ENCODE measurements at regions not wholly inside any gene's neighbourhood (a gene's known extent, or its start where the extent isn't known, plus 50 kb on each side); places are given as distances from the start of the nearest gene placed in this dataset.
"Not testable (repeated sequence)": the region's sequence is repeated elsewhere in the genome, so short reads cannot be mapped to it uniquely, and the experiment has no call there.

- BruUV-seq (replicated peaks): no TSS peak
Observed at GRCh38 chrX:139388254-139388653, 142.3 kb upstream of the F9 start.

GRCh38 chrX:139382529-139382928 is 148.0 kb upstream of the F9 start:
- H3K9me2 ChIP-seq (ENCODE audit: insufficient read depth): no peaks in the 10 kb centered on the region
- intact Hi-C loops (cut with micrococcal nuclease): no loop called here
- H3K27ac ChIP-seq (ENCODE audit: low read depth, low read length): no peak overlapping the region
- no peaks in the 10 kb centered on the region for H3K36me3 ChIP-seq (ENCODE audit: control insufficient read depth in 1 of 2, insufficient read depth in 2 of 2, low read length in 2 of 2)
- H3K9me3 ChIP-seq (ENCODE audit: control insufficient read depth in 1 of 2, insufficient read depth in 1 of 2, low read depth in 1 of 2, low read length in 2 of 2): no peaks in the 10 kb centered on the region
- H3K4me3 ChIP-seq (replicated peaks in 1 of 2; ENCODE audit: low read depth in 1 of 2, low read length in 2 of 2): no peak overlapping the region
- H3K27me3 ChIP-seq (ENCODE audit: insufficient read depth, low read length): no peaks in the 10 kb centered on the region
- DNase-seq (ENCODE audit: low read depth, low spot score) (no peak), ATAC-seq (no peak)
- H3K4me2 ChIP-seq (ENCODE audit: low read length): no peak overlapping the region
- no peaks in the 10 kb centered on the region for H3K79me2 ChIP-seq (ENCODE audit: insufficient read depth, low read length)
- ChIA-PET POLR2A (no interaction called here), CTCF (no interaction called here), RAD21 (ENCODE audit: low non-redundant PET in 1 of 2, low total read pairs in 2 of 2, uncharacterized antibody in 2 of 2, unreplicated experiment in 2 of 2) (no interaction called here)
- no TSS peak for BruUV-seq (replicated peaks)
- H2AFZ ChIP-seq (ENCODE audit: low read depth, low read length, poor library complexity, severe bottlenecking): no peak overlapping the region
- H3K9ac ChIP-seq (ENCODE audit: low read length): no peak overlapping the region
- TF ChIP-seq MAX (IDR thresholded peaks at IDR 0.05): no peak
- TF ChIP-seq CBX3 (IDR thresholded peaks at IDR 0.05; ENCODE audit: low read depth): no peak
- no peak for TF ChIP-seq EZH2phosphoT487 (IDR thresholded peaks at IDR 0.05; ENCODE audit: borderline replicate concordance)
- no peak for TF ChIP-seq FOSL1 (IDR thresholded peaks at IDR 0.05; ENCODE audit: low read depth)
- TF ChIP-seq ATF3 (IDR thresholded peaks at IDR 0.05): no peak
- TF ChIP-seq EGR1 (IDR thresholded peaks at IDR 0.05; ENCODE audit: low read depth): no peak
- no peak for TF ChIP-seq SP1 (IDR thresholded peaks at IDR 0.05; ENCODE audit: low read depth)
- no peak for TF ChIP-seq TCF7L2 (IDR thresholded peaks at IDR 0.05; ENCODE audit: borderline replicate concordance, extremely low read depth, insufficient read depth, insufficient read length)
- no peak for TF ChIP-seq RAD21 (IDR thresholded peaks at IDR 0.05; ENCODE audit: low read depth)
- H3K4me1 ChIP-seq (ENCODE audit: control insufficient read depth in 1 of 2, insufficient read depth in 2 of 2, low read length in 2 of 2): no peaks in the 10 kb centered on the region
- H4K20me1 ChIP-seq (ENCODE audit: insufficient read depth): no peaks in the 10 kb centered on the region

More at GRCh38 chrX:139388254-139388653, 142.3 kb upstream of the F9 start:
- H3K4me3 ChIP-seq (replicated peaks in 1 of 2; ENCODE audit: low read depth in 1 of 2, low read length in 2 of 2): no peak overlapping the region
- no peaks in the 10 kb centered on the region for H3K9me2 ChIP-seq (ENCODE audit: insufficient read depth)
- H3K79me2 ChIP-seq (ENCODE audit: insufficient read depth, low read length): no peaks in the 10 kb centered on the region
- CTCF ChIA-PET: no interaction called here
- H3K27ac ChIP-seq (ENCODE audit: low read depth, low read length): no peak overlapping the region
- no peak for TF ChIP-seq ELF1 (IDR thresholded peaks at IDR 0.05; ENCODE audit: borderline replicate concordance, low read depth)
- TF ChIP-seq RAD21 (IDR thresholded peaks at IDR 0.05; ENCODE audit: low read depth): no peak
- TF ChIP-seq EGR1 (IDR thresholded peaks at IDR 0.05; ENCODE audit: low read depth): no peak
- no peak for TF ChIP-seq TCF7L2 (IDR thresholded peaks at IDR 0.05; ENCODE audit: borderline replicate concordance, extremely low read depth, insufficient read depth, insufficient read length)
- no peak for TF ChIP-seq CEBPB (IDR thresholded peaks at IDR 0.05; ENCODE audit: low read depth)
- no peak for DNase-seq (ENCODE audit: low read depth, low spot score)
- H3K4me1 ChIP-seq (ENCODE audit: control insufficient read depth in 1 of 2, insufficient read depth in 2 of 2, low read length in 2 of 2): no peaks in the 10 kb centered on the region
- no peak overlapping the region for H2AFZ ChIP-seq (ENCODE audit: low read depth, low read length, poor library complexity, severe bottlenecking)
- POLR2A ChIA-PET: no interaction called here
- no peaks in the 10 kb centered on the region for H3K27me3 ChIP-seq (ENCODE audit: insufficient read depth, low read length)
- no peak overlapping the region for H3K9ac ChIP-seq (ENCODE audit: low read length)
- intact Hi-C loops (cut with micrococcal nuclease): no loop called here
- H4K20me1 ChIP-seq (ENCODE audit: insufficient read depth): no peaks in the 10 kb centered on the region
- no peak for ATAC-seq
- RAD21 ChIA-PET (ENCODE audit: low non-redundant PET in 1 of 2, low total read pairs in 2 of 2, uncharacterized antibody in 2 of 2, unreplicated experiment in 2 of 2): no interaction called here
- no peaks in the 10 kb centered on the region for H3K9me3 ChIP-seq (ENCODE audit: control insufficient read depth in 1 of 2, insufficient read depth in 1 of 2, low read depth in 1 of 2, low read length in 2 of 2)
- no peak overlapping the region for H3K4me2 ChIP-seq (ENCODE audit: low read length)
- H3K36me3 ChIP-seq (ENCODE audit: control insufficient read depth in 1 of 2, insufficient read depth in 2 of 2, low read length in 2 of 2): no peaks in the 10 kb centered on the region

GRCh38 chrX:139376547-139376946 is 154.0 kb upstream of the F9 start:
- H3K27ac ChIP-seq (ENCODE audit: low read depth, low read length); H3K4me3 ChIP-seq (replicated peaks in 1 of 2; ENCODE audit: low read depth in 1 of 2, low read length in 2 of 2); H3K27me3 ChIP-seq (ENCODE audit: insufficient read depth, low read length); POLR2A ChIA-PET; H4K20me1 ChIP-seq (ENCODE audit: insufficient read depth); CTCF ChIA-PET; H3K36me3 ChIP-seq (ENCODE audit: control insufficient read depth in 1 of 2, insufficient read depth in 2 of 2, low read length in 2 of 2); intact Hi-C loops (cut with micrococcal nuclease); H3K9ac ChIP-seq (ENCODE audit: low read length); H3K4me2 ChIP-seq (ENCODE audit: low read length); ATAC-seq; H3K79me2 ChIP-seq (ENCODE audit: insufficient read depth, low read length); H3K9me2 ChIP-seq (ENCODE audit: insufficient read depth); H3K4me1 ChIP-seq (ENCODE audit: control insufficient read depth in 1 of 2, insufficient read depth in 2 of 2, low read length in 2 of 2); DNase-seq (ENCODE audit: low read depth, low spot score); RAD21 ChIA-PET (ENCODE audit: low non-redundant PET in 1 of 2, low total read pairs in 2 of 2, uncharacterized antibody in 2 of 2, unreplicated experiment in 2 of 2); H2AFZ ChIP-seq (ENCODE audit: low read depth, low read length, poor library complexity, severe bottlenecking); BruUV-seq (replicated peaks); H3K9me3 ChIP-seq (ENCODE audit: control insufficient read depth in 1 of 2, insufficient read depth in 1 of 2, low read depth in 1 of 2, low read length in 2 of 2): not testable (repeated sequence)

All from HCT116 (cell line).